HG03280 (cell line): ENCODE measurements at regions not wholly inside any gene's neighbourhood (a gene's known extent, or its start where the extent isn't known, plus 50 kb on each side); places are given as distances from the start of the nearest gene placed in this dataset.
"Not testable (repeated sequence)": the region's sequence is repeated elsewhere in the genome, so short reads cannot be mapped to it uniquely, and the experiment has no call there.

Source experiments
- ATAC-seq: cut with Tn5 transposase; IDR thresholded peaks from one replicate; pipeline ENCODE4 v1.9.1; 2021; ENCODE audit warnings: mild to moderate bottlenecking, moderate library complexity; ENCODE audit not compliant: unreplicated experiment

DNA sequence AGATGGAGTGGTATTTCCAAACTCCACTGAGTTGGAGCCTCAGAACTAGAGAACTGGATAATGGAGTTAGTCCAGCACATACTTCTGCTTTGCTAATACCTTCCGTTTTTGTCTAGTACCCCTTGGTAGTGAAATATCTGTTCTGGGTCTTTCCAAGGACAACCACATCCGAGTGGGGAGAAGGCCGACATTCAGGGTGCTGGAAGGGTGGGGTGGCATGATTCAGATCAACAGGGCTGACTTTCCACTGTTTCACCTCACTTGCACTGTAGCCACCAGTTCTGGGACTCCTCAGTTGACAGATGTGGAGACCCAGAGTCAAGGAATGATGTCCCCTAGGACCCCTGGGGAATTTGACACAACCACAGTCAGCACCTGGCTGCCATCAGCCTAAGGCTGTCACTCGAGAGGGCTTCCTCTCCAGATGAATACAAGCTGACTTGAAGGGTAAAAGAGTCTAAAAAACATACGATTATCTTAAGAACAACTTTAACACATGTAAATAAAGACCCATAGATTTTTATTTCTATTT lies 84.8 kb upstream of the HNF1B start:
- no peak for ATAC-seq

DNA sequence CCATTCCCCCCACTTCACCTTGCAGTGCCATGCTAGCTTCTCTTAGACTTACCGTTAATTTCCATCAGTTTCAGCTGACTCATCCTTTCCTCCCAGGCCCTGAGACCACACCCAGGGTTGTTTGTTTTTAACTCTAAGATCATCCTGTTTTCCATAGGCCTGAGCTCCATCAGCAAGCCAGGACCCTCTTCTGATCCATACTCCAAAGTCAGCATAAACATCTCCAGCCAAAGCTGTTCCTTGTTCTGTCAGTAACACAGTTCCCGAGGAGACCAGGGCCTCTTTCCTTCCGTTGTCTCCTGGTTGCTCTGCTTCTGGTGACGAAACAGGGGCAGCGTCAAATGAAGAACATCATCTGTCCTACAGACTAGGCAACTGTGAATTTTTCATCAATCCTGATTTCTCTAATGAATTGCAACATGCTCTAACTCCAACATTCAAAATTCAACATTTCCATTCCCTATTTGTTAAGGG lies 83.8 kb upstream of the HNF1B start:
- ATAC-seq = no peak

DNA sequence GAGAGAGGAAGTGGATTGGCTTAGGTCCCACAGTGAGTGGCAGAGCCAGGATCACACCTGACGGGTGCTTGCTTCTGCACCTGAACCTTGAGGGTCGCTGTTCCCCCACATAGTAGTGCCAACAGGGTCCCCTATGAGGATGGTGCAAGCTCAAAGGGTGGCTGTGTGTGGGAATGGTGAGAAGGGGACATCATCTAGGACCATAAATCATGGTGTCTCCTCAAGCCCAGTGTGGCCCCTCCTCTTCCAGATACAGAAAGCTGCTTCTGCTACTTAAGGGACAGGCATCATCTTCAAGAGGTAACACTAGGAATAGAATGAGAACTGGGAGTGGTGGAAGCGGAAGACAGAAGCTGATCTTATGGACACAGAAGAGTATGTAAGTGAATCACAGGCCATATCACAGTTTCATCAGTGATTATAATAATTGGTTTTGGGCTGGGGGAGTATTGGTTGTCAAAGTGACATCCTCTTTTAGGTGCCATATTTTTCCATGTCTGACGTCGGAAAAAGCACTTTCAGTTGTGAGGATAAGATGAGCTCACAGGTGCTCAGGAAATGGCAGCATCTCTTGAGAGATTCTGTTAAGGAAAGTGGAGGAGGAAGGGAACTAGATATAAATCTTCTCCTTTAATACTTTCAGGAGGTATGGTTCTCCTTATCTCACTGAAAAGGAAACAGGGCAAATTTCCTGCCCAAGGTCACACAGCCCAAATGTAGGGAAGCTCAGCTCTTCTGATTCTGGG lies 83.2 kb upstream of the HNF1B start:
- ATAC-seq = no peak

DNA sequence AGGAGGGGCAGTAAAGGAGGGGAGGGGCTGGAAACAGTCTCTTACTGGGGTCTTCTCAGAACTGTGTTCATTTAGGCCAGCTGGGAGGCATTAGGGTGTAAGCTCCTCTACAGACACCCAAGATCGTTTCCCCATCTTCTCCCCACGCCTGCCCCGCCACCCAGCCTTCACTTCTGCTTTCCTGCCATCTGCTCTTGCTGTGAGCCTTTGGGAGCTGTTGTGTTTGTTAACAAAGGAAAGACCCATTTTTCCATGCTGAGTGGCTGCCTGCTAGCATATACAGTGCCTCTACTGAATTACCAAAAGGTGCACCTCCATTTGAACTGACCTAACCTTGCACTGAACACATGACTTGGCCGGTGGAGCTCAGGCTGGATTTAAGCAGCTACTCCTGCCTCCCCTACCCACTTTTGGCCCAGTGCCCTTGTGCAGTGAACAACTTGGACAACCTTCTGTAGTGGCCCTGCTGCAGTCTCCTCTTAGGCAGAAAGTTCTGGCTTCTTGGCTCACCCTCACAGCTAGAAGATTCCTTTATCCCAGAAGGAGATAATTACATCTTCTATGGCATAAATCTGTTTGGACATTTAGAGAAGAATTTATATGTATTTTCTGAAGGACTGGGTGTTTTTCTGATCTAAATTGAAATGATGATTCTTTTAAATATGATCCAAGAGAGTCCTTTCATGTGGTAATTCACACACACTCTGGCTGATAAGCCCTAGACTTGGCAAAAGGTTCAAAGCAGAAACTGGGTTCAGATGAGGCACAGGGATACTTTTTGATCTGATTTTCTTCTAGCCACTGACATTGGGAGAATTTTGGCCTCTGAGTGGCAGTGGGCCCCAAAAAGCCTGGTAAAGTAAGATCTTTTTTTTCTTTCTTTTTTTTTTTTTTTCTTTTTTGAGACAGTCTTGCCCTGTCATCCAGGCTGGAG lies 81.9 kb upstream of the HNF1B start:
- no peak for ATAC-seq

DNA sequence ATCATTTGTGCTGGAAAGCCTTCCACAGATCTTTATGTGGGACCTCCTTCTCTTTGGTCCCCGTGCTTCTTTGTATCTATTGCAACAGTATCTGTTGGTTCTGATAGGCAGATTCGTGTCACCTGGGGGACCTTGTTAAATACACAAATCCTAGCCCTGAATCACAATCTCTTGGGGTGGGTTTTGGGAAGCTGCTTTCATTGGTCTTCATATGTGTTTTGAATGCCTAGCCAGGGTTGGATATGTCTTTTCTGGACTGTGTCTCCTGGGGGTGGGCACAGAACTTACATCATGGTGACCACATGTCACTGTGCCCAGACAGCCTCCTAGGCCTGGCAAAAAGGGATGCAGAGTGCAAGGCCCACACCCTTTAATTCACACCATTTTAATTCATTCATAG lies 81.0 kb upstream of the HNF1B start:
- no peak for ATAC-seq

DNA sequence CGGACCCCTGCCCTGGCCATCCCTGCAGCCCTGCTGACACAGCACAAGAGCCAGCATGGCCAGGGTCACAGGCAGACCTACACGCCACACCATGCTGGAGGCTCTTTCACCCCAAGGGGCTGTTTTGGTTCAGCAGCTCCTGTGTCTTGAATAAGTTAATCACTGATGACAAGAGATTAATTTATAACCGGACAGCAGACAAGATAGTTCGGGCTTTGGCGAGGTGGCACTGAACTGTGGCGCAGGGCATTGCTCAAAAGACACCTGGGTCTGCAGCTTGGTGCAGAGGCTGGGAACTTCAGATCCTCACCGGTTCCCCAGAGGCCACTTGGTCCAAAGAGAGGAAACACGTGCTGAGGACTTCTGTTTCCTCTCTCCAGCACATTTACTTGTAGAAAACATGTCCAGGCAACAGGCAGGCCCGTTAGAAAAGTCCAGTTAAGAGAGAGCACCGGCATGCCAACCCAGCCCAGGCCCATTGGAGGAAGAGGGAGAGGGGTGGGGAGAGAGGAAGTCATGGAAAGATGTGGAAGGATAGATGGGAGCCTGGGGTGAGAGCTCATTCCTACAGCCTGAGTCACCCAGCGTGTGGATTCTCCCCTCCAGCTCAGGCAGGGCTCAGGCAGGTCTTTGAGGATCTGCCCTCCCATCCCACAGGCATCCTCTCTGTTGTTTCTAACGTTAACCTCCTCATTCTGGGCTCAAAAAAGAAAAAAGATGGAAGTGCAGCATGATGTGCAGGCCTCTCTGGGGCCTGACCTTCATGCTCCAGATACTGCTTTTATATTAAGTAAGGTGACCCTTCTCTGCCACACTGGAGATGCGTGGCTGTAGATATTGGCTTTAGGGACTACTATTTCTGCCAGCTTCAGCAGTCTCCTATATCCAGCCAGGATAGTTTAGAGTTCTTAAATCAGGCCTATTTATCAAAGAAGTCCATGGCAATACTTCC lies 80.0 kb upstream of the HNF1B start:
- no peak for ATAC-seq

DNA sequence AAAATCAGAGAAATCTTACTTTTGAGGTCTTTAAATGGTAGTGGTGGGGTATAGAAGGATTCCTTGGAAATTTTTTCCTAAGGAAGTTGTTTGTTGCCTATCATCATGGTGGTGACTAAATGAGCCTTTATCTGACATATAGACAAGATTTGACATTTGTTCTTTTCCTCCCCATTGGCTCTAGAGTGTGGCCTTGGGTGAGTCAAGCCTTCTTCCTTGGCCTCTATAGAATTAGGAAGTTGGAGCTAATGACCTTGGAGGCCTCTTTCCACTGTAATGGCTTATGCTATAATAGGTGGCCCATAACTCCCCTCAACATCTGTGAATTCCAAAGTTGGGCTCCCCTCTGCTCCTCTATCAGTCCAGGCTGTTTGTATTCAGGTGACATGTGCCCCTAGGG lies 79.1 kb upstream of the HNF1B start:
- no peak for ATAC-seq

DNA sequence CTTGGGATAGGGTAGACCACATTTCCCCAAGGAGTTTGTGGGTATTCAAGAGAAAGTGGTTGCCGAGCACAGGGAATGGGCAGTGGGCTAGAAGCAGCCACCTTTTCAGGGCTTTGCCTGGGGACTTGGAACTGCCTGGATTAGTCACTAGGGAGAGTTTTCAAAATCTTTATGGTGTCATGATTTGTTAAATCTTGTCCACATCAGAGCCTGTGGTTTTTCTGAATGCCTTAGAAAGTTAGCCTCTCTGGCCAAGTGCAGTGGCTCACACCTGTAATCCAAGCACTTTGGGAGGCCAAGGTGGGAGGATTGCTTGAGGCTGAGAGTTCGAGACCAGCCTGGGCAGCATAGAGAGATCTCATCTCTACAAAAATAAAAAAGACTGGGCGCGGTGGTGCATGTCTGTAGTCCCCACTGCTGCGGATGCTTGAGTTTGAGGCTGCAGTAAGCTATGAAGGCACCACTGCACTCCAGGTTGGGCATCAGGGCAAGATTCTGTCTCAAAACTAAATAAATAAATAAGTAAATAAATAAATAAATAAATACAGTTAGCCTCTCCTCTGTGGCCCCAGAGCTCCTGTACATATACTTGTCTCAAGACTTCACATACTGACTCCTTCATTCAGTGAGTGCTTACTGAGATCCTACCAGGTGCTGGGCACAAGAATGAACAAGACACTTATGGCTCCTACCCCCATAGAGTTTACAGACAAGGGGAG lies 76.3 kb upstream of the HNF1B start:
- ATAC-seq = no peak

DNA sequence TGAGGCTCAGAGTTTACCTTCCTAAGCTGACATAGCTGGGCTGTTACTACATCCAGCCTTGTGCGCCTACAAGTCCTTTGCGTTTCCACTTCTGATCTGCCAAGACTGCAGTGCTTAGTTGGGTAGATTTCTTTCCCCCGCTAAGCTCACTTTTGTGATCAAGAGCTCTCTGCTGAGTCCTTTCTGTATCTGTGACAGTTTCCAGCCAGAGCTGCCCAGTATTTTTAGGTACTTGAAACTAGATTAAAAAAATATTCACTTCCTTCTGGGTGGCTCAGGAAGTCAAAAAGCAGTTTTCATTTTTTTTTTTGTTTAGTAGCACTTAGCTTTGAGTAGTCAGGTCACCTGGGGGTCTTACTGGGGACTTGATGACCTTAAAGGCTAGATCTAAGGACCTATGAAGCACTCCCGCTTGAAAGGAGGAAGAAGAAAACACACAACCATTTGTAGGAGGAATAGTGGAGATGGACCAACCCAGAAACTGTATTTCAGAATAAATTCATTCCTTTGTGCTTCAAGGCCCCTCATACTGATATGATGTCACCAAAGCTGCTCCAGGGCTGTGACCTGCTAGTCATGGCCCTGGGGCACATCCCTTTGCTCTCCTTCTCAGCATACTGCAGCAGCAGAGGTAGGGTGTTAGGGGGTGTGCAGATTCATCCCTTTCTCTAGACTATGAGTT lies 75.6 kb upstream of the HNF1B start:
- no peak for ATAC-seq

DNA sequence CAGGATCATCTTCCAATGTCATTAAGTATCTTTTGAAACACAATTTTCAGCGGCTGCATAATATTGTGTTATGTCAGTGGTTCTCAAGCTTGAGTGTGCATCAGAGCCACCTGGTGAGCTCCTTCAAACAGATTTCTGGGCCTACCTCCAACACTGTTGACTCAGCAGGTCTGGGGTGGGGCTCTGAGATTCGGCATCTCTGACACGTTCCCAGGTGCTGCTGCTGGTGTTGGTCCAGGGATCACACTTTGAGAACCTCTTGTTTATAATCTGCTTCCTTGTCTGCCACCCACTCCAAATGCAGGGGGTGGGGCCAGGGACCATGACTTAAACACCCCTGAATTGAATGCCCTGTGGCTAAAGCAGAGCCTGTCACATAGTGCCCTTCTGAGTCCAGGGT lies 73.8 kb upstream of the HNF1B start:
- no peak for ATAC-seq

DNA sequence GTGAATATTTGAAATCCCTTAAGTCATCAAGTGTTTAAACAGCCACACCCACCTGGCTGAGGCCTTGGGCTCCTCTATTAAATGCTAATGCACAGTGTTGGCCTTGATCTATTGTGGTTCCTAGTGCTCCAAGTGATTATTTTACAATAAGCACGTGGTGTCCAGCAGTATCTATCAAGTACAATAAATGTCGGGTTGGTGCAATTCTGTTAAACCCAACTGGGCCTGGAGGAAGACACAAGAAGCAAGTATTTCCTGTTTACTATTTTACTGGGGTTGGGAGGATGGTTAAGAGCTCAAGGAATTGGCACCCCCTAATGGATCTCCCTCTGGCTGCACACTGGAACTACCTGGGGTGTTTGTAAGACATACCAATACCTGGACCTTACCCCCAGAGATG lies 72.1 kb upstream of the HNF1B start:
- ATAC-seq = no peak

DNA sequence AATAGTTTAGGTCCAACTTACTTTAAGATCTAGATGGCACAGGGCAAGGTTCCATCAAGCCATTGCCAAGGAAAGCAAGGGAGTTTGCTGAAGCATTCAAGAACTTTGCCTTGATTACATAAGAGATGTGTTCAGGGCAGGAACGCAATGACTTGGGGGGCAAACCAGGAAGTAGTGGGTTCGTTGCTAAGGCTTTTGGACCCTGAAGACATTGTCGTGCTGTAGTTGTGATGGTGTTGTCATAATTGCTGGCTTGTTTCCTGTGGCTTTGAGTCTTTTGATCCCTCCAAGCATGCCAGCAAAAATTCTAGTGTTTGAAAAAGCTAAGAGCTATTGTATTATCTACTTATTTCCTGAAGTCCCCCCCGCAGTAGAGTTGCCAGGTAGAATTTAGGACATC lies 70.7 kb upstream of the HNF1B start:
- ATAC-seq = no peak

DNA sequence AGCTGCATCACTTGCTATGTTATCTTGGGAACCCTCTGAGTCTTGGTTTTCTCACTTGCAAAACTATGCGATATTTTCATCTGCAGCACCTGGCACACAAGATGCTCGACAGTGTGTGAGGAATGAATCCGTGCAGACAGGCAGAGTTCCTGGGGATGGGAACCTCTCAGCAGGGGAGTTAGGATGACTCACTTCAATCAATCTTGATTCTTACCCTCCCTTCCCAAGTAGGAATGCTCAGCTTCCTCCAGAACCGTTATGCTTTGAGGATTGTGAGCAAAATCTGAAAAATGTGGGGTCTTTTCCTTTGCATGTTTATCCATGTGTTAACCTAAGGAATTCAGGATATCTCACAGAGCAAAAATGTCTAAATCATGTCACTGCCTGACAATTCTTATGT lies 68.9 kb upstream of the HNF1B start:
- no peak for ATAC-seq

DNA sequence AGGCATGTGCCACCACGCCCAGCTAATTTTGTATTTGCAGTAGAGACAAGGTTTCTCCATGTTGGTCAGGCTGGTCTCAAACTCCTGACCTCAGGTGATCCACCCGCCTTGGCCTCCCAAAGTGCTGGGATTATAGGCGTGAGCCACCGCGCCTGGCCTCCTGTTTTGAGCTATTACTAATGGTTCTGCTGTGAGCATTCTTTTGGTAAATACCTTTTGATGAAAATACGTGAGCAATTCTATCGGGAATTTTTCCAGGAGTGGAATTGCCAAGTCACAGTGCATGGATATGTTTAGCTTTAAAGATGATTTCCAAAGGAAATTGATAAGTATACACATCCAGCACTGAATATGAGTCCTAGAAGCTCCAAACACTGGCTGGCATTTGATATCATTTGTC lies 64.0 kb upstream of the HNF1B start:
- ATAC-seq = not testable (repeated sequence)

DNA sequence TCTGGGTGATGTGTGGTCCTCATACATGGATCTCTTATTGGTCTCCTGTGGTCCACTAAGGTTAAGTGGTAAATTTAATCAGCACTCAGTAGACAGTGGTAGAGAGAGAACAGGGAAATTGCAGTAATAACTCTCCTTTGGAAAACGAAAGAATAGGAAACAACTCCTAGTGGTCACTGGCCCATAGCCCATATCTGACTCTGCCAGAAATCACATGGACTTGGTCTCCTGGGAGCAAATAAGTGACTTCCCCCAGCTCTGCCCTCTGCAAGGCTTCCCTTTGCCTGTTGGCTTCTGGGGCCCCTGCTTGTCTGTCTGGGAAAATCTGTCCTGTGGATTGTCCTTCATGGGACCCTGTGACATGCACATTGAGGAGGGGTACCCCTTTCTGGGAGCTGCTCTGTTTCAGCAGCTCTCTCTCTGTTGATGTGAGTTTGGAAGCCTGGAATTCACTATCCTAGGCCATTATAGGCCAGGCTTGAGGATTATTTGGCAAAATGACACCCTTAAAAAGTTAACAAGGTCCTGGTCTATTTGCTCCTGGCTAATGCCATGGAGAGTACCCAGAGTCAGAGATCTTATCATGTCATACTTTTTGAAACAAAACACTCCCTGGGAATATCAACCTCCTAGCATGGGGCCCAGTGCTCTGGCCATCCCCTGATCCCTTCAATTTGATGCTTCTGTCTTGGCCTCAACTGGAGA lies 58.0 kb upstream of the HNF1B start:
- ATAC-seq = no peak

DNA sequence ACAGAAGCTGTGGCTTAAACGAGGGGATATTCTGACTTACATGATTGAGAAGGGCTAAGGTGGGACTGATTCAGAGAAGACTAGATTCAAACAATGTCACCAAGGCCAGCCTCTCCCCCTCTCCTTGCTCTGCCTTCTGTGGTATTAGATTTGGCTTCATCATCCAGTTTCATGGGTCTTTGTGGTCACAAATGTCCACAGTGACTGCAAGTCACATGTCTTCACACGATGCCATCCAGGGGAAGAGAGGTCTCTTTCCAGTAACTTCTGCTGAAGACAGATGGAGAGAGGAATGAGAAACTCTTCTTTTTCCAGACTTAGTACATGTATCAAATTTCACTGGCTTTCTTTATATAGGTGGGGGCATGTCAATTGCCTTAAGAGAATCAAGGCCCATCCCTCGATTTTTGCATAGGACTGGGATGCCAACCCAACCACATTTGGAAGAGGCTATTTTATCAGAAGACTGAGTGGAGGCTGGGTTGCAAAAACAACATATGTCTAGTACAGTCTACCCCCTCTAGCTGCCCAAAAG lies 57.3 kb upstream of the HNF1B start:
- ATAC-seq = no peak

DNA sequence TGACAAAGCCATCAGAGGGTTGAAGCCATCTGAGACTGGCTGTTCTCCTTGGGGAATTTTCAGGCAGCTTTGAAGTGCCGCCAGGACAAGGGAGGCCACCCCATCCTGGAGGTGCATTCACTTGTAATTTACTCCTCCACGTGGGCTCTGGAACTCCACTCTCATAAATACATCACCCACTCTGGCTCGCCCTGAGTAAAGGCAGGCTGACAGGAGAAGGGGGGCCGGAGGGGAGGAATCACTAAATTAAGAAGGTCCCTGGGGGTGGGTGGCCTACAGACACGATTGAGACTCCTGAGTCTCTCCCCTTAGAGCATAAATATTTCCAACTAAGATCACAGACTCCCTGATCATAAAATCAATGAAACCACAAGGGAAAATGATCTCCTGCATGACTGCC lies 56.3 kb upstream of the HNF1B start:
- ATAC-seq = no peak

DNA sequence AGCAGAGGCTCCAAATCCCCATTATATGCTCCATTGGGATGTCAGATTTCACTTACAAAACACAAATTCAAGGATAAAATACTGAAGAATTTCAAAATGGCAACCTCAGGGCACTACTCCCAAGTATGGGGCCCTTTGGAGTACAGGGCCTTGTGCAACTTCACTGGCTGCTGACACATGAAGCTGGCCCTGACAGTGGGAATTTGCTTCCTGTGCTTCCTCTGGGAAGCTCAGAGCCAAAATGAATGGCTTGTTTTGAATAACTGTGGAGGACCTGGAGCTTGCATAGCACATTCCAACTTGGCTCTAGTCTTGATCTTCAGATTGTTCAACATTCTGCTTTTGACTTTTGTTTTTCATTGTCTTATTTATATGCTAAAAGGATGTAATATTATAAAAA lies 52.3 kb upstream of the HNF1B start:
- no peak for ATAC-seq

DNA sequence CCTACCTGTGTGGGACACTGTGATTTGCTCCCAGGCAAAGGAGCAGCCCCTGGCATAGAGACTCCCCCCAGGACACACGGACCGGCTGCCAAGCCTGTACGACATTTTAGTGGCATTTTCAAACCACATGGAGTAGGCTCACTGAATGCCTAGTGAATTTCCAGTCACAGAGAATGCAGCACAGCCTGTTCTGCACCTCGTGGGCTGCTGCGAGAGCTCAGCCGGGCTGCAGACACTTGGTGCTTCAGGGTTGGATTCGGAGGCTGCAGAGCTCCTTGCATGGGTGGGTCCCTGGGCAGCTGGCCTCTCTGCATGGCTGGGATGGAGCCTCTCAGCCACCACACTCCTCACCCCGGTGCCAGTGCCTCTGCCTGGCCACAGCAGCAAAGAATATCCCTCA lies 51.2 kb upstream of the HNF1B start:
- no peak for ATAC-seq
